DND-41 (cell line): ENCODE measurements at regions not wholly inside any gene's neighbourhood (a gene's known extent, or its start where the extent isn't known, plus 50 kb on each side); places are given as distances from the start of the nearest gene placed in this dataset.

Experiments used
- ATAC-seq: fragments of 200-7000 bp; cut with Tn5 transposase; 3 replicates; pipeline ENCODE4 v1.9.1; 2021; ENCODE audit warnings: low read depth; ENCODE audit not compliant: insufficient read depth
- DNase-seq: peaks from one replicate; pipeline ENCODE4 v3.0.0-alpha.2; 2020
- H2AFZ ChIP-seq: 2 replicates; pipeline ENCODE4 v1.6.0; 2012; ENCODE audit warnings: low read depth, low read length
- H3K27ac ChIP-seq: 2 replicates; pipeline ENCODE4 v1.5.1; 2012; ENCODE audit warnings: low read length, inconsistent platforms
- H3K27me3 ChIP-seq: fragments of 200-600 bp; sonication (generic); 2 replicates; pipeline ENCODE4 v1.6.0; 2012; ENCODE audit warnings: low read length, mild to moderate bottlenecking, inconsistent platforms; ENCODE audit not compliant: insufficient read depth, poor library complexity
- H3K36me3 ChIP-seq: 2 replicates; pipeline ENCODE4 v1.5.1; 2012; ENCODE audit warnings: low read length, inconsistent platforms; ENCODE audit not compliant: insufficient read depth
- H3K4me1 ChIP-seq: 2 replicates; pipeline ENCODE4 v1.5.1; 2012; ENCODE audit warnings: mild to moderate bottlenecking, low read length; ENCODE audit not compliant: insufficient read depth
- H3K4me2 ChIP-seq: 2 replicates; pipeline ENCODE4 v1.6.0; 2012; ENCODE audit warnings: mild to moderate bottlenecking, moderate library complexity, low read length, inconsistent platforms; ENCODE audit not compliant: insufficient read depth
- H3K4me3 ChIP-seq, 2 experiments: fragments of 200-600 bp in 1 of 2; shearing (Covaris generic) in 1 of 2; 2 replicates each; pipeline ENCODE4 v1.5.1; 2012 to 2016; ENCODE audit warnings: inconsistent platforms in 2 of 2, low read length in 2 of 2, mild to moderate bottlenecking in 2 of 2, low read depth in 1 of 2, moderate library complexity in 1 of 2
- H3K79me2 ChIP-seq: 2 replicates; pipeline ENCODE4 v1.6.0; 2012; ENCODE audit warnings: low read length, inconsistent platforms; ENCODE audit not compliant: insufficient read depth
- H3K9ac ChIP-seq: 2 replicates; pipeline ENCODE4 v1.6.0; 2012; ENCODE audit warnings: low read depth, mild to moderate bottlenecking, inconsistent platforms, low read length, moderate library complexity
- H3K9me3 ChIP-seq: 2 replicates; pipeline ENCODE4 v1.5.1; 2012; ENCODE audit warnings: low read length, moderate library complexity, mild to moderate bottlenecking, inconsistent platforms; ENCODE audit not compliant: insufficient read depth, severe bottlenecking
- H4K20me1 ChIP-seq: 2 replicates; pipeline ENCODE4 v1.6.0; 2012; ENCODE audit warnings: low read length; ENCODE audit not compliant: insufficient read depth
- CTCF ChIP-seq: IDR thresholded peaks from 2 replicates; pipeline ENCODE4 v1.5.1; 2012; ENCODE audit warnings: borderline replicate concordance, low read length, moderate library complexity, mild to moderate bottlenecking; ENCODE audit not compliant: poor library complexity, severe bottlenecking; ENCODE audit errors: extremely low read depth
- EZH2 ChIP-seq: IDR thresholded peaks from 3 replicates; pipeline ENCODE4 v1.6.1; 2012; ENCODE audit warnings: borderline replicate concordance, low read depth, mild to moderate bottlenecking, moderate library complexity, low read length, inconsistent platforms; ENCODE audit not compliant: severe bottlenecking

GRCh38 chr2:183490489-183490888 is 366.2 kb downstream of the NUP35 start:
- no peak for ATAC-seq
- Histone ChIP-seq H3K9me3 (no peaks in the 10 kb centered on the region), H3K9ac (no peak overlapping the region), H3K79me2 (no peaks in the 10 kb centered on the region), H4K20me1 (no peaks in the 10 kb centered on the region), H3K4me1 (no peaks in the 10 kb centered on the region), H3K27me3 (no peaks in the 10 kb centered on the region), H3K36me3 (no peaks in the 10 kb centered on the region), H2AFZ (no peak overlapping the region), H3K27ac (no peak overlapping the region), H3K4me3 (no peak overlapping the region), H3K4me2 (no peak overlapping the region)
- no peak for DNase-seq
- TF ChIP-seq EZH2 (no peak), CTCF (no peak)

GRCh38 chr2:183490914-183491313 is 366.7 kb downstream of the NUP35 start:
- H3K9ac ChIP-seq = no peak overlapping the region
- ATAC-seq = no peak
- H3K4me1 ChIP-seq = no peaks in the 10 kb centered on the region
- no peak overlapping the region for H3K27ac ChIP-seq
- H3K27me3 ChIP-seq = no peaks in the 10 kb centered on the region
- no peak overlapping the region for H3K4me2 ChIP-seq
- H3K36me3 ChIP-seq = no peaks in the 10 kb centered on the region
- DNase-seq = no peak
- no peaks in the 10 kb centered on the region for H3K9me3 ChIP-seq
- no peak overlapping the region for H3K4me3 ChIP-seq
- TF ChIP-seq CTCF = no peak
- no peak for TF ChIP-seq EZH2
- H4K20me1 ChIP-seq = no peaks in the 10 kb centered on the region
- H2AFZ ChIP-seq = no peak overlapping the region
- H3K79me2 ChIP-seq = no peaks in the 10 kb centered on the region

- Histone ChIP-seq H3K9ac (no peak overlapping the region), H3K79me2 (no peaks in the 10 kb centered on the region), H3K4me2 (no peak overlapping the region), H2AFZ (no peak overlapping the region), H3K27me3 (no peaks in the 10 kb centered on the region), H3K27ac (no peak overlapping the region), H3K4me1 (no peaks in the 10 kb centered on the region), H4K20me1 (no peaks in the 10 kb centered on the region), H3K9me3 (no peaks in the 10 kb centered on the region), H3K36me3 (no peaks in the 10 kb centered on the region), H3K4me3 (no peak overlapping the region)
- no peak for TF ChIP-seq CTCF
- TF ChIP-seq EZH2 = no peak
- ATAC-seq (no peak), DNase-seq (no peak)
Observed at GRCh38 chr2:183493040-183493439, 368.8 kb downstream of the NUP35 start.

- no peaks in the 10 kb centered on the region for H3K79me2 ChIP-seq
- no peaks in the 10 kb centered on the region for H3K27me3 ChIP-seq
- DNase-seq (no peak), ATAC-seq (no peak)
- TF ChIP-seq CTCF (no peak), EZH2 (no peak)
- H3K9ac ChIP-seq = no peak overlapping the region
- no peak overlapping the region for H3K27ac ChIP-seq
- no peaks in the 10 kb centered on the region for H3K4me1 ChIP-seq
- no peaks in the 10 kb centered on the region for H4K20me1 ChIP-seq
- no peaks in the 10 kb centered on the region for H3K9me3 ChIP-seq
- H2AFZ ChIP-seq = no peak overlapping the region
- H3K36me3 ChIP-seq = no peaks in the 10 kb centered on the region
- H3K4me3 ChIP-seq = no peak overlapping the region
- no peak overlapping the region for H3K4me2 ChIP-seq
Observed at GRCh38 chr2:183495079-183495478, 370.8 kb downstream of the NUP35 start.
